ENCODE measurements at regions not wholly inside any gene's neighbourhood (a gene's known extent, or its start where the extent isn't known, plus 50 kb on each side); places are given as distances from the start of the nearest gene placed in this dataset.
"Not testable (repeated sequence)": the region's sequence is repeated elsewhere in the genome, so short reads cannot be mapped to it uniquely, and the experiment has no call there.

- DNase-seq: no peak
Measured at GRCh38 chr10:9015447-9015846, 961.0 kb downstream of the GATA3 start.

- DNase-seq: no peak
Measured at GRCh38 chr10:9016930-9017329, 962.4 kb downstream of the GATA3 start.

GRCh38 chr10:9018195-9019173 lies 964.0 kb downstream of the GATA3 start:
- DNase-seq: no peak

- no peak for DNase-seq
Measured at GRCh38 chr10:9023206-9023605, 968.7 kb downstream of the GATA3 start.

DNA sequence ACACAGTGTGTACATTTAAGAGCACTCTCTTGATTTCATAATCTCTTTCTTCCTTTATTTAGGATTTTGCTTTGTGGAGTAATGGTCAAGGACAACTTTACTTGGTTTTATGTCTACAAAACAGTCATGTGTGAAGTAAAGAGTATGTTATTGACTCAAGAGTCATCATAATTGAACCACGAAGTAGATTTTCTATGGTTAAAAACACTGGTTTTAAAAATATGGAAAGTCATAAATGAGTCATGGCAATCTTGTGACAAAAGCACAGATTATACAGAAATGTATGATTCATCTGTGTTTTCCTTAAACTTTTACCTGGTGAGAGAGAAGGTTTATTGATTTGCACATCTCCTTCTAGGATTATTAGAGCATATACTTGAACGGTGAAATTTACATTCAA lies 969.7 kb downstream of the GATA3 start:
- DNase-seq: no peak

- no peak for DNase-seq
Measured at GRCh38 chr10:9028231-9028630, 973.7 kb downstream of the GATA3 start.

DNA sequence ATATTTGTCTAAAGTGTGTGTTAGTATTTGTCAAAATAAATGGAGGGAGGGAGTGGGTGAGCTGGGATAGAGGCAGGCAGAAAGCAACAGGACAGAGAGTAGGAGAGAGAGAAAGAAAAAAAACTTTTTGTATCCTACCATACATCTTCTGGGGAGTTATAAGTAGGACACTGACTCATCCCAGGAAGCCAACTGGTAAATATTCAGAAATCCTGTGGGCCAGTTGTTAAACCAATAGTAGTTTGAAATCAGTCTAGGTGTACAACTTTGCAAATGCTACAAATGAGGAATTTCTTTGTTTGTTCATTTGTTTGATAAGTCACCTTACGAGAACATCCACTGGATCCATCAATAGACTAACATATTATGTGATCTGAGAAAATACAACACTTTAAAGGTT lies 980.9 kb downstream of the GATA3 start:
- DNase-seq: no peak

DNA sequence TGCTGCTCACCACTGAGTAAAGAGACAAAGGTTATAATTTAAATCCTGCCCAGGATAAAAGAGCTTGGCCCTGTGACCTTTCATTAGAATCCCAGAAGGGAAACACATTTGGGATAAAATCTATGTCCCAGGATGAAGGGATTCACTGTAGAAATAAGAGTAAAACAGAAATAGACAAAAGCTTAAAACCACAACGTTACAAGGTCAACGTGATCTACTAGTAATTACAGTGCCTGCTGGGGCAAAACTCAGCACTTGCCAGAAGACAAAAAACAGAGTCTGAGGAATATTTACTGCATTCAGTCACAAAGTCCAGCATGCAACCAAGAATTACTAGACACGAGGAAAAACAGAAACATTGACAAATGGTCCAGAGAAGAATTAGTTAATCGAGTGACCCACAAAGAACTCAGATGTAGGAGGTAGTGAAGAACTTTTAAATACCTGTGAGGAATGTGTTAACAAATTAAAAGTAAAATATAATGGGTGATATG lies 982.3 kb downstream of the GATA3 start:
- no peak for DNase-seq

GRCh38 chr10:9038146-9038714 lies 983.7 kb downstream of the GATA3 start:
- no peak for DNase-seq

DNA sequence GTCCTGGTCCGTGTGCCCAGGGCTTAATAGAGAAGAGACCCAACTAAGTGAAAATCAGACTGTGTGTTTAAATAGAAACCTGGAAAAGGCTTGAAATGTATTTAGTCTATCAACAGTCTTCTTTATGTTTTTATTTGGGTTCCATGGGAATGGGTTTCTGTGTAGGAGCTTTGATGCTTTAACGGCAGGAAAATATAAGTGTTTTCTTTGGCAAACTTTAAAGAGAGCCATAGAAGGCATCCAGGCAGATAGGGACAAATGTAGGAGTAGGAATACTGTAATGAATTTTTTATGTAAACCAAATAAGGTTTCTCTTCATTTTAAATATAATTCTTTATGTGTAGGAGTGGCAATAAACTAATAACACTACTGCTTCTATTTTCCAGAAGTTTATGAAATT lies 989.0 kb downstream of the GATA3 start:
- DNase-seq: no peak

DNA sequence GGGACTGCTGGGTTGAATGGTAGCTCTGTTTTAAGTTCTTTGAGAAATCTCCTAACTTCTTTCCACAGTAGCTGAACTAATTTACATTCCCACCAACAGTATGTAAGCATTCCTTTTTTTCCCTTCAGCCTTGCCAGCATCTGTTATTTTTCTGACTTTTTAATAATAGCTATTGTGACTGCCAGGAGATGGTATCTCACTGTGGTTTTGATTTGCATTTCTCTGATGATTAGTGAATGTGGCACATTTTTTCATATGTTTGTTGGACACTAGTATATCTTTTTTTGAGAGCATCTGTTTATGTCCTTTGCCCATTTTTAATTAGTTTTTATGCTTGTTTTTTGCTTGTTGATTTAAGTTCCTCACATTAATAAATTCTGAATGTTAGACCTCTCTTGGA lies 990.8 kb downstream of the GATA3 start:
- no peak for DNase-seq

DNA sequence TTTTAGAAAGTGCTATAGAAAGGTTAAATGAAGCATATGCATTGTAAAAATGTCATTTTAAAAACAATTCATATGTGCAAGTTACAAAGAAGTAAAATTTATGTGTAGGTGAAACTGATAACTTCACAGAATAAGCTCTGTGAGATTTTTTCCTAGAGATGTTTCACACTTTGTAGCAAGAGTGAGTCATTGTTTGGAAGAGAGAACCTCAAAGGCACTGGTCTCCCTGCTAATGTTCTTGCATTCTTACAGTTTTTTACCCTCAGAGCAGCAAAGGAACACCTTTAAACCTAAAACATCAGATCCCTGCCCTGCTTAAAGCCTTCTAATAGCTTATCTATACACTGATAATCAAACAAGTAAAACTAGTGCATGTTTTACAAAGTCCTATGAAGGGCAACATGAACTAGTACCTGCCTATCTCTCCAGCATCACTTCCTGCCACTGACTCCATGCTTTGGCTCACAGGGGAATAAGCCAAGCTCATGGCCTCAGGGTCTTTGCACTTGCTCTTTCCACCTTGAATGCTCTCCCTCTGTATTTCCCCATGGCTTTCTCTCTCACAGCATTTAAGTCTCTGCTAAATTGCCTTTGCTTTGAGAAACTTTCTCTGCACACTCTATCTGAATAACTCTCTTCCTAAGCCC lies 997.0 kb downstream of the GATA3 start:
- DNase-seq: no peak

GRCh38 chr10:9052767-9053166 lies 998.3 kb downstream of the GATA3 start:
- DNase-seq: no peak

GRCh38 chr10:9056521-9056920 lies 1002.0 kb downstream of the GATA3 start:
- DNase-seq: no peak

DNA sequence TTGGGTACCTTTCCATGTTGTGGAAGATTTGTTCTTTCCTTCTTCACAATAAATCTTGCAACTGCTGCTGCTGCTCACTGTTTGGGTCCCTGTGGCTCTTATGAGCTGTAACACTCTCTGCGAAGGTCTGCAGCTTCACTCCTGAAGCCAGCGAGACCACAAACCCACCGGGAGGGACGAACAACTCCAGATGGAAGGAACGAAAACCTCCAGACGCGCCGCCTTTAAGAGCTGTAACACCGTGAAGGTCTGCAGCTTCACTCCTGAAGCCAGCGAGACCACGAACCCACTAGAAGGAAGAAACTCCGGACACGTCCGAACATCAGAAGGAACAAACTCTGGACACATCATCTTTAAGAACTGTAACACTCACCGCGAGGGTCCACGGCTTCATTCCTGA lies 1002.8 kb downstream of the GATA3 start:
- not testable (repeated sequence) for DNase-seq

- no peak for DNase-seq
Measured at GRCh38 chr10:9060314-9060713, 1005.8 kb downstream of the GATA3 start.

DNA sequence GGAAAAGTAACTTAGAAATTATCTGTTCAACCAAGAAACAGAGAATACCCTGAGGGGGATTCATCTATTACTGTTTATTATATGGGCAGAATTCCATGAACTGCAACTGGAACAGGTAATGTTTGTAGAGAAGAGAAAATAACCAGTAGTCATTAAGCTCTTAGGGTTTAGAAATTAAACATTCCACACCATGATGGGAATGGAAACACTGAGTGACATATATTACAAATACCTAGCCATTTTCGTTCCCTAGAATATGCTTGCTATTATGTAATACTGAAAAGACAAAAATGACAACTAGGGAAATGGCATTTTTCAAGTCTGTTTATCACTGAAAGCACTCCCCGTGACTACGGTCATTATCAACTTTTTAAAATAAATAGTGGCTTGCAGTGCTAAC lies 1007.4 kb downstream of the GATA3 start:
- DNase-seq: no peak

DNA sequence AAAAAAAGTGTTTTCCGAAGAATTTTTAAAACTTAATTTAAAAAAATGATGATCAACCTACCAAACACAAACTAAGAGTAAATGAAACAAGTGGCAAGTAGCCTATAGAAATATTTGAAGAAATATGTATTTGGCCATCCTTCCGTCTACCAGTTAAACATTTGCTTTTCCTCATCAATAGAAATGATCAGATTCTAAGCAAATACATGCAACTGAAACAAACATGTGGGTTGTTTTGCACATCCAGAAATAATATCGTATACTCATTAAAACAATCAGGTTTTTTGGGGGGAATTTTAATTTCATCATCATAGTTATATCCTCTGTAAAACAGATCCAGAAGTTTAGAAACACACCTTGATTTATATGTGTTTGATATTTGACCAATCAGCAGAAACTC lies 1011.7 kb downstream of the GATA3 start:
- DNase-seq: no peak

GRCh38 chr10:9068003-9068402 lies 1013.5 kb downstream of the GATA3 start:
- DNase-seq: no peak

DNA sequence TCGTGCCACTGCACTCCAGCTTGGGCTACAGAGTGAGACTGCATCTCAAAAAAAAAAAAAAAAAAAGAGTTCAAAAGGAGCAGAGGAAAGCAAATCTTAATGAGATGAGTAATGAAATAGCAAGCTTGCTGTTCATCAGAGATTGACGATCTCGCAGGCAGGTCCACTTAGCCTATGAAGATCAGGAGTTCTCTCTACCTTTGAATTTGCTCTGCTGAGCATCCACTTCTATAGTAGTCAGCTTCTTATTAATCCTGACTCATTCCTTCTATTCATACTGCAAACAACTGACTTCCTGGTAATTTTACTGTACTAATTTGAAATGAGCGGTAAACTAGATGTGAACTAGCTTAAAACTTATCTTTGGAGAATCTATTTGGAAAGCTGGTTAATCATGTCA lies 1014.6 kb downstream of the GATA3 start:
- no peak for DNase-seq

DNA sequence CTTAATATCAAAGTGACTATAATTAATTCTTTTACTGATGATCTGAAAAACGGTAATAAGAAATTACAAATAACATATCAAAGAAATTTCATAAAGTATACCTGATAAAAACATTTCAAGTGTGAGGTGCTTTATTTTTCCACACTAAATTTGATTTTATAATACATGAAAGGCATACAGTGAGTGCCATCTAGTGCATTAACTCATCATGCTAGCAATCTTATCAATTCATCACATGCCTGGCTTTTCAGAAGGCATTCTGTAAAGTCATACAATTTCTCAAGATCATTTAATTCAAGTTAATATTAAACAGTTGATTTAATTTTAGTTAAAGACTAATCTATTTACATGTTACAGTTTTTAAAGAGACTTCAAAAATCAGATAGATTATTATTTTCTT lies 1020.9 kb downstream of the GATA3 start:
- DNase-seq: no peak

DNA sequence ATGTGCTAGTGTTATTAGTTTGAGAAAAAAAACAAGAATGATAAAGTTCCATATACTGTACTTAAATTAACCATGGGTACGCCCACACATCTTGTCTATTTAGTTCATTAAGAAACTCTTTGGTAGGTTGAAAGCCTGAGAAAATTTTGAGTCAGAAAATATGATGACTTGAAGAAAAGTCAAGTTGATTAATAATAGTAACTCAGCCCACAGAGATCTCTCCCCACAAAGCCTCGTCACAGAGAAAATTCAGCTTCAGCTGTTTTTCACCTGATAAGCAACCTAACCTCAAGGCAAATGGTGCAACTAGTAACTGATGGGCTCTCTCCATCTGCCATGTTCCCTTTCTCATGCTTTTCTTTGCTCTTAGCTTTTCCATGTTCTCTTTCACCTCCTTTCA lies 1021.6 kb downstream of the GATA3 start:
- DNase-seq: no peak

GRCh38 chr10:9081253-9081652 lies 1026.8 kb downstream of the GATA3 start:
- DNase-seq: no peak

GRCh38 chr10:9081961-9082360 lies 1027.5 kb downstream of the GATA3 start:
- no peak for DNase-seq
